ENCODE measurements at regions not wholly inside any gene's neighbourhood (a gene's known extent, or its start where the extent isn't known, plus 50 kb on each side); places are given as distances from the start of the nearest gene placed in this dataset.

- TF ChIP-seq RAD21 (IDR thresholded peaks at IDR 0.05; ENCODE audit: low read depth) (no peak), YY1 (IDR thresholded peaks at IDR 0.05; ENCODE audit: low read depth) (no peak), CREB1 (IDR thresholded peaks at IDR 0.05; ENCODE audit: low read depth) (no peak), CEBPB (IDR thresholded peaks at IDR 0.05) (no peak)
Observed at GRCh38 chr7:152998420-152998819, 238.9 kb downstream of the ACTR3B start.

DNA sequence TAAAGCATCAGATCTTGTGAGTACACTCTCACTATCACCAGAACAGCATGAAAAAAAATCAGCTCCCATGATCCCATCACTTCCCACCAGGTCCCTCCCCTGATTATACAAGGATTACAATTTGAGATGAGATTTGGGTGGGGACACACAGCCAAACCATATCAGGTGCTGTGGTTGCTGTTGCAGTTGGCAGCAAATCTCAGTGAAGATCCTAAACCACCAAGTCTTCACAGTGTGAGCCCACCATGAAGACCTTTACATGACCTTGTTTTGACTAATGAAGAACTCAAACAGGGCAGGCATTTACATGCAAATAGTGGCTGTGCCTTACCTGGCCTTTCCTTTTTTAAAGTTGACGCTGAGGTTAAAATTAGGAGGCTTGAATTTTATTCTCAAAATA lies 242.6 kb downstream of the ACTR3B start:
- TF ChIP-seq, protein P1, sequence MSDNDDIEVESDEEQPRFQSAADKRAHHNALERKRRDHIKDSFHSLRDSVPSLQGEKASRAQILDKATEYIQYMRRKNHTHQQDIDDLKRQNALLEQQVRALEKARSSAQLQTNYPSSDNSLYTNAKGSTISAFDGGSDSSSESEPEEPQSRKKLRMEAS (IDR thresholded peaks at IDR 0.05), result no peak
- no peak for TF ChIP-seq CEBPB (IDR thresholded peaks at IDR 0.05)
- TF ChIP-seq EGR1 (IDR thresholded peaks at IDR 0.05), result no peak
- TF ChIP-seq, protein P2, sequence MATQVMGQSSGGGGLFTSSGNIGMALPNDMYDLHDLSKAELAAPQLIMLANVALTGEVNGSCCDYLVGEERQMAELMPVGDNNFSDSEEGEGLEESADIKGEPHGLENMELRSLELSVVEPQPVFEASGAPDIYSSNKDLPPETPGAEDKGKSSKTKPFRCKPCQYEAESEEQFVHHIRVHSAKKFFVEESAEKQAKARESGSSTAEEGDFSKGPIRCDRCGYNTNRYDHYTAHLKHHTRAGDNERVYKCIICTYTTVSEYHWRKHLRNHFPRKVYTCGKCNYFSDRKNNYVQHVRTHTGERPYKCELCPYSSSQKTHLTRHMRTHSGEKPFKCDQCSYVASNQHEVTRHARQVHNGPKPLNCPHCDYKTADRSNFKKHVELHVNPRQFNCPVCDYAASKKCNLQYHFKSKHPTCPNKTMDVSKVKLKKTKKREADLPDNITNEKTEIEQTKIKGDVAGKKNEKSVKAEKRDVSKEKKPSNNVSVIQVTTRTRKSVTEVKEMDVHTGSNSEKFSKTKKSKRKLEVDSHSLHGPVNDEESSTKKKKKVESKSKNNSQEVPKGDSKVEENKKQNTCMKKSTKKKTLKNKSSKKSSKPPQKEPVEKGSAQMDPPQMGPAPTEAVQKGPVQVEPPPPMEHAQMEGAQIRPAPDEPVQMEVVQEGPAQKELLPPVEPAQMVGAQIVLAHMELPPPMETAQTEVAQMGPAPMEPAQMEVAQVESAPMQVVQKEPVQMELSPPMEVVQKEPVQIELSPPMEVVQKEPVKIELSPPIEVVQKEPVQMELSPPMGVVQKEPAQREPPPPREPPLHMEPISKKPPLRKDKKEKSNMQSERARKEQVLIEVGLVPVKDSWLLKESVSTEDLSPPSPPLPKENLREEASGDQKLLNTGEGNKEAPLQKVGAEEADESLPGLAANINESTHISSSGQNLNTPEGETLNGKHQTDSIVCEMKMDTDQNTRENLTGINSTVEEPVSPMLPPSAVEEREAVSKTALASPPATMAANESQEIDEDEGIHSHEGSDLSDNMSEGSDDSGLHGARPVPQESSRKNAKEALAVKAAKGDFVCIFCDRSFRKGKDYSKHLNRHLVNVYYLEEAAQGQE (IDR thresholded peaks at IDR 0.05; ENCODE audit: low read depth), result no peak
- no peak for TF ChIP-seq CREB1 (IDR thresholded peaks at IDR 0.05; ENCODE audit: low read depth)
- TF ChIP-seq TAF1 (IDR thresholded peaks at IDR 0.05; ENCODE audit: low read depth), result no peak
- TF ChIP-seq EP300 (IDR thresholded peaks at IDR 0.05; ENCODE audit: borderline replicate concordance), result no peak
- no peak for TF ChIP-seq NFIC (IDR thresholded peaks at IDR 0.05)
- TF ChIP-seq FOXM1 (IDR thresholded peaks at IDR 0.05; ENCODE audit: borderline replicate concordance, low read depth), result no peak
- TF ChIP-seq RAD21 (IDR thresholded peaks at IDR 0.05; ENCODE audit: low read depth), result no peak
- no peak for TF ChIP-seq TCF12 (IDR thresholded peaks at IDR 0.05; ENCODE audit: low read depth)
- no peak for TF ChIP-seq ZBTB7A (IDR thresholded peaks at IDR 0.05; ENCODE audit: low read depth)
- TF ChIP-seq YY1 (IDR thresholded peaks at IDR 0.05; ENCODE audit: low read depth), result no peak
- TF ChIP-seq TEAD4 (IDR thresholded peaks at IDR 0.05), result no peak
- no peak for TF ChIP-seq USF1 (IDR thresholded peaks at IDR 0.05)

DNA sequence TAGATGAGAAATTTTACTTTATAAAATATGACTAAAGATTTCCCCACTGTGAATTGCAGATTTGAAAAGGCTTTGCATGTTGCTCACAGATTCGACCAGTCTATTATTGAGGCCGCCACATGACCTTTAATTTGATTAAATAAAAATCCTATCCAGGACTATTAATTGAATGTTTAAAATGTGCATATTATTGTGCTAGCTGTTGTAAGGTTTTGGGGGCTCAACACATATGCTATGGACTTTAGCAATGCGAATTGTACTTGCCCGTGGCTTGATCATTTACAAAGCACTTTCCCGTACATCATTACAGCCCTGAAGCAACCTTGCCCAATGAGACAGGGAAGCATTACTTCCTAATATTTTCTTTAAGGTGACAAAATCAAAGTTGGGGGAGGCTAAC lies 243.0 kb downstream of the ACTR3B start:
- TF ChIP-seq CREB1 (IDR thresholded peaks at IDR 0.05; ENCODE audit: low read depth), result no peak
- TF ChIP-seq TEAD4 (IDR thresholded peaks at IDR 0.05), result no peak
- TF ChIP-seq, protein P2 (IDR thresholded peaks at IDR 0.05; ENCODE audit: low read depth), result no peak
- TF ChIP-seq, protein P1 (IDR thresholded peaks at IDR 0.05), result no peak
- no peak for TF ChIP-seq YY1 (IDR thresholded peaks at IDR 0.05; ENCODE audit: low read depth)
- TF ChIP-seq USF1 (IDR thresholded peaks at IDR 0.05), result no peak

DNA sequence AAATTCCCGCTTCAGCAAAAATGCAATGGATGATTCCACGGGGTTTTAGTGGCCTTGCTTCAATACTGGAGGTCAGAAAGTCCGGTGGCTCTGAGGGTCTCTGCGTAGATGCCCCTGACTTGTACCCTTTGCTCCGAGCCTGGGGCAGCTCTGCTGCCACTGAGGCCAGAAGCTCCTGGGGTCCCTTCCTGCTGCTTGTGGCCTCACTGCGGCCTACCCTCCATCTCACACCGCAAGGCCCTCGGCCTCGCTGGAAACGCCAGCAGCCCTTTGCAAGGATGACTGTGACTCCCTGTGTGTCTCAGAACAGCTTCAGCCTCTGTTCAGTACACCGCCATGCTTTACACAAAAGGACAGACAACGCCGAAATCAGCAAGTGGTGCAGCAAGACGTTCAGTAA lies 244.8 kb downstream of the ACTR3B start:
- TF ChIP-seq NFIC (IDR thresholded peaks at IDR 0.05), result no peak

GRCh38 chr7:153005750-153006435 lies 246.3 kb downstream of the ACTR3B start:
- no peak for TF ChIP-seq TAF1 (IDR thresholded peaks at IDR 0.05; ENCODE audit: low read depth)
- no peak for TF ChIP-seq USF1 (IDR thresholded peaks at IDR 0.05)
- no peak for TF ChIP-seq NFIC (IDR thresholded peaks at IDR 0.05)
- TF ChIP-seq CREB1 (IDR thresholded peaks at IDR 0.05; ENCODE audit: low read depth), result no peak
- no peak for TF ChIP-seq TCF12 (IDR thresholded peaks at IDR 0.05; ENCODE audit: low read depth)
- no peak for TF ChIP-seq EGR1 (IDR thresholded peaks at IDR 0.05)
- TF ChIP-seq CEBPB (IDR thresholded peaks at IDR 0.05), result no peak

DNA sequence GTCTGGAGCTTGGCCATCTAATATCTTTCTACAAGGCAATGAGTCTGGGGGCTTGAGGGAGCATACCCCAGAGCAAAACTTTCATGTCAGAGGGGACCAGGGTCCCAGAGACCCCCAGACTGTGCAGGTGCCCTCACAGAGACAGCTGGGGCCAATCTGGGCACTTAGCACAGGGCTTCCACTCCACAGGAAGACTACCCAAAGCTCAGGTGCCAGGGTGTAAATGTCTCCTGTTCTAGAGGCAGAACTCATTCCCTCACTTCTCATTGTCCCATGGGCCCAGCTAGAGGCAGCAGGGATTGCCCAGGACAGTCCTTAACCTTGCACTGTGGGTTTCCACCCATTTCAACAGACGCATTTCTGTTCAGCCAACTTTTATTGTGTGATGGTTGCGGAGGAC lies 246.9 kb downstream of the ACTR3B start:
- TF ChIP-seq CEBPB (IDR thresholded peaks at IDR 0.05), result no peak
- TF ChIP-seq ZBTB7A (IDR thresholded peaks at IDR 0.05; ENCODE audit: low read depth), result no peak
- no peak for TF ChIP-seq TAF1 (IDR thresholded peaks at IDR 0.05; ENCODE audit: low read depth)
- no peak for TF ChIP-seq USF1 (IDR thresholded peaks at IDR 0.05)
- TF ChIP-seq EP300 (IDR thresholded peaks at IDR 0.05; ENCODE audit: borderline replicate concordance), result no peak
